ENCODE measurements at regions not wholly inside any gene's neighbourhood (a gene's known extent, or its start where the extent isn't known, plus 50 kb on each side); places are given as distances from the start of the nearest gene placed in this dataset.

GRCh38 chr2:203812294-203813221, 55.0 kb upstream of the CTLA4 start:
- TF ChIP-seq EZH2phosphoT487 (conservative IDR thresholded peaks at IDR 0.05; ENCODE audit: low read length) = no peak
- no peak for TF ChIP-seq CTCF (IDR thresholded peaks at IDR 0.05; ENCODE audit: insufficient read depth, low read length, poor library complexity, severe bottlenecking)
- Histone ChIP-seq H3K4me2 (ENCODE audit: low read depth, low read length, poor library complexity, severe bottlenecking) (no peak overlapping the region), H3K4me3 (ENCODE audit: insufficient read depth, low read length, poor library complexity, severe bottlenecking) (no peak overlapping the region), H3K27me3 (ENCODE audit: low read length) (no peaks in the 10 kb centered on the region), H3K27ac (ENCODE audit: low read depth, low read length) (no peak overlapping the region), H3F3A (ENCODE audit: insufficient read depth) (no peaks in the 10 kb centered on the region), H3K9me3 (ENCODE audit: insufficient read depth, low read length) (no peaks in the 10 kb centered on the region), H3K9ac (ENCODE audit: low read length) (no peak overlapping the region), H2AFZ (ENCODE audit: low read depth, low read length, severe bottlenecking) (no peak overlapping the region), H3K9me2 (replicated peaks; ENCODE audit: insufficient read depth, low read length) (no peaks in the 10 kb centered on the region), H3K36me3 (ENCODE audit: low read length) (no peaks in the 10 kb centered on the region), H4K20me1 (ENCODE audit: low read depth, low read length) (no peaks in the 10 kb centered on the region), H3K79me2 (ENCODE audit: insufficient read depth, low read length) (no peaks in the 10 kb centered on the region)

DNA sequence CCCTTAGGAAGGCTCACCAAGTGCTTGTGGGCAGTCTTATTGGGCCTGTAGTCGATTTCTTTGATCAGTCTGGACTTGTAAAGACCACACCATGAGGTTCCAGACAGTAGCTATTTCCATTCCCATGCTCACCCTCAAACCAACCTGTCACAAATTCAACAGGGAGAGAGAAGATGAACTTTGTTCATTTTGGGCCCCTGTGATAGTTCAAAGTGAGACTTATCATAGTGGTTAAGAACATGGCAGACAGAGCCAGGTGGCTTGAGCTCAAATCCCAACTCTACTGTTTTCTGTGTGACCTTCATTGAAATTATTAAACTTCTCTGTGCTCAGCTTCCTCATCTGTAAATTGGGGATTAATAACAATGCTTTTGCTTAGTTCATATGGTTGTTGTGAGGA, 53.9 kb upstream of the CTLA4 start:
- H3K9ac ChIP-seq (ENCODE audit: low read length) = no peak overlapping the region
- no peak overlapping the region for H2AFZ ChIP-seq (ENCODE audit: low read depth, low read length, severe bottlenecking)
- H3K9me2 ChIP-seq (replicated peaks; ENCODE audit: insufficient read depth, low read length) = no peaks in the 10 kb centered on the region
- no peaks in the 10 kb centered on the region for H3K9me3 ChIP-seq (ENCODE audit: insufficient read depth, low read length)
- TF ChIP-seq EZH2phosphoT487 (conservative IDR thresholded peaks at IDR 0.05; ENCODE audit: low read length) = no peak
- no peak for TF ChIP-seq CTCF (IDR thresholded peaks at IDR 0.05; ENCODE audit: insufficient read depth, low read length, poor library complexity, severe bottlenecking)
- no peaks in the 10 kb centered on the region for H4K20me1 ChIP-seq (ENCODE audit: low read depth, low read length)
- no peaks in the 10 kb centered on the region for H3K36me3 ChIP-seq (ENCODE audit: low read length)
- H3K27ac ChIP-seq (ENCODE audit: low read depth, low read length) = no peak overlapping the region
- no peaks in the 10 kb centered on the region for H3K79me2 ChIP-seq (ENCODE audit: insufficient read depth, low read length)
- H3K27me3 ChIP-seq (ENCODE audit: low read length) = no peaks in the 10 kb centered on the region
- H3K4me2 ChIP-seq (ENCODE audit: low read depth, low read length, poor library complexity, severe bottlenecking) = no peak overlapping the region
- no peaks in the 10 kb centered on the region for H3F3A ChIP-seq (ENCODE audit: insufficient read depth)
- H3K4me3 ChIP-seq (ENCODE audit: insufficient read depth, low read length, poor library complexity, severe bottlenecking) = no peak overlapping the region

DNA sequence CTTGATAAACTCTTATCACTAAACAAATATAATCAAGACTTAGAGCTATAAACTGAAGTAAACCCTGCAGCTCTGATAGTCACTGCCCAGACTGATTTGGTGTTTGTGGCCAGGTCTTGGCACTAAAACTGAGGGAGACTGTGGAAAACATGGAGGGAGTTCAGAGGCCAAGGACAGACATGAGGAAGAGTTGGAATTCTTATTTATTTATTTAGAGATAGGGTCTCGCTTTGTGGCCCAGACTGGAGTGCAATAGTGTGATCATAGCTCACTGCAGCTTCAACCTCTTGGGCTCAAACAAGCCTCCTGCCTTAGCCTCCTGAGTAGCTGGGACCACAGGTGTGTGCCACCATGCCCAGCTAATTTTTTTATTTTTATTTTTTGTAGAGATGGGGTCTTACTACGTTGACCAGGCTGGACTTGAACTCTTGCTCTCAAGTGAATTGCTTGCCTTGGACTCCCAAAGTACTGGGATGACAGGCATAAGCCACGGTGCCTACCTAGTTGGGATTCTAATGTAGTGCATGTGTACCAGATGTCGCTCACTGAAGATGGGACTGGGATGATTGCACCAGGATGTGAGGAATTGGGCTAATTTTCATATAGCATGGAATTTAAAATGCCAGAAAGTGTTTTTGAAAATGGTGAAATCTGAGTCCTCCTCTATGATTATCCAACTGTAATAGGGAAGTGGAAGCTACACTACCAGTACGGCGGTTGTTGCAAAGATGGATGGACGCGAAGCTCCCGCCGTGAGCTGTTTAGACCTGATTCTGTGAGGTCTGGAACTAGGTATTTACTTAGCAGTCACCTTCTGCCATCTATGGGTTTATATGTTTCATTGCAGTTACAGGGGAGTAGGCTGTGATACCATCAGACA, 52.7 kb upstream of the CTLA4 start:
- no peaks in the 10 kb centered on the region for H3K36me3 ChIP-seq (ENCODE audit: low read length)
- no peak overlapping the region for H2AFZ ChIP-seq (ENCODE audit: low read depth, low read length, severe bottlenecking)
- no peaks in the 10 kb centered on the region for H3K27me3 ChIP-seq (ENCODE audit: low read length)
- H3K79me2 ChIP-seq (ENCODE audit: insufficient read depth, low read length) = no peaks in the 10 kb centered on the region
- peak overlapping the region; percentile 6 for H3K4me2 ChIP-seq (ENCODE audit: low read depth, low read length, poor library complexity, severe bottlenecking)
- no peak overlapping the region for H3K9ac ChIP-seq (ENCODE audit: low read length)
- no peaks in the 10 kb centered on the region for H4K20me1 ChIP-seq (ENCODE audit: low read depth, low read length)
- no peaks in the 10 kb centered on the region for H3K9me2 ChIP-seq (replicated peaks; ENCODE audit: insufficient read depth, low read length)
- no peak overlapping the region for H3K27ac ChIP-seq (ENCODE audit: low read depth, low read length)
- no peak overlapping the region for H3K4me3 ChIP-seq (ENCODE audit: insufficient read depth, low read length, poor library complexity, severe bottlenecking)
- peak; percentile 59 for TF ChIP-seq CTCF (IDR thresholded peaks at IDR 0.05; ENCODE audit: insufficient read depth, low read length, poor library complexity, severe bottlenecking)
- no peak for TF ChIP-seq EZH2phosphoT487 (conservative IDR thresholded peaks at IDR 0.05; ENCODE audit: low read length)
- H3K9me3 ChIP-seq (ENCODE audit: insufficient read depth, low read length) = no peaks in the 10 kb centered on the region
- no peaks in the 10 kb centered on the region for H3F3A ChIP-seq (ENCODE audit: insufficient read depth)

Measured in SU-DHL-6 (cell line).